ENCODE measurements at regions not wholly inside any gene's neighbourhood (a gene's known extent, or its start where the extent isn't known, plus 50 kb on each side); places are given as distances from the start of the nearest gene placed in this dataset.

GRCh38 chr2:18425210-18425703 lies 135.2 kb downstream of the RDH14 start:
- DNase-seq (ENCODE audit: low spot score) = no peak

GRCh38 chr2:18423636-18424035 lies 136.8 kb downstream of the RDH14 start:
- no peak for DNase-seq (ENCODE audit: low spot score)

- no peak for DNase-seq (ENCODE audit: low spot score)
Observed at GRCh38 chr2:18422432-18423165, 137.9 kb downstream of the RDH14 start.

- DNase-seq (ENCODE audit: low spot score) = no peak
Observed at GRCh38 chr2:18413676-18414396, 146.6 kb downstream of the RDH14 start.

GRCh38 chr2:18412980-18413675 lies 147.3 kb downstream of the RDH14 start:
- no peak for DNase-seq (ENCODE audit: low spot score)

- no peak for DNase-seq (ENCODE audit: low spot score)
Observed at GRCh38 chr2:18411626-18412025, 148.8 kb downstream of the RDH14 start.

- no peak for DNase-seq (ENCODE audit: low spot score)
Observed at GRCh38 chr2:18410543-18410942, 149.9 kb downstream of the RDH14 start.

- no peak for DNase-seq (ENCODE audit: low spot score)
Observed at GRCh38 chr2:18408638-18409037, 151.8 kb downstream of the RDH14 start.

GRCh38 chr2:18406219-18406618 lies 154.2 kb downstream of the RDH14 start:
- DNase-seq (ENCODE audit: low spot score) = no peak

GRCh38 chr2:18404708-18405107 lies 155.7 kb downstream of the RDH14 start:
- peak; percentile 27 for DNase-seq (ENCODE audit: low spot score)

GRCh38 chr2:18403921-18404522 lies 156.4 kb downstream of the RDH14 start:
- no peak for DNase-seq (ENCODE audit: low spot score)

- no peak for DNase-seq (ENCODE audit: low spot score)
Observed at GRCh38 chr2:18402831-18403230, 157.6 kb downstream of the RDH14 start.

GRCh38 chr2:18401471-18401870 lies 159.0 kb downstream of the RDH14 start:
- DNase-seq (ENCODE audit: low spot score) = no peak

- no peak for DNase-seq (ENCODE audit: low spot score)
Observed at GRCh38 chr2:18399601-18400000, 160.9 kb downstream of the RDH14 start.

- DNase-seq (ENCODE audit: low spot score) = no peak
Observed at GRCh38 chr2:18398833-18399232, 161.6 kb downstream of the RDH14 start.

- DNase-seq (ENCODE audit: low spot score) = no peak
Observed at GRCh38 chr2:18396329-18397010, 164.0 kb downstream of the RDH14 start.

GRCh38 chr2:18395555-18395954 lies 164.9 kb downstream of the RDH14 start:
- no peak for DNase-seq (ENCODE audit: low spot score)

GRCh38 chr2:18387441-18388206 lies 172.8 kb downstream of the RDH14 start:
- peak; percentile 74 for DNase-seq (ENCODE audit: low spot score)

GRCh38 chr2:18384242-18384641 lies 176.2 kb downstream of the RDH14 start:
- no peak for DNase-seq (ENCODE audit: low spot score)

GRCh38 chr2:18381386-18381785 lies 179.1 kb downstream of the RDH14 start:
- no peak for DNase-seq (ENCODE audit: low spot score)

- DNase-seq (ENCODE audit: low spot score) = no peak
Observed at GRCh38 chr2:18380321-18380720, 180.1 kb downstream of the RDH14 start.
